Fibroblast of mammary gland (primary cell): ENCODE measurements at regions not wholly inside any gene's neighbourhood (a gene's known extent, or its start where the extent isn't known, plus 50 kb on each side); places are given as distances from the start of the nearest gene placed in this dataset.

Source experiments
- DNase-seq: peaks from one replicate; pipeline ENCODE4 v3.0.0-alpha.2; 2010; ENCODE audit warnings: low read depth
- H3K4me3 ChIP-seq: 2 replicates; pipeline ENCODE4 v1.5.1; 2011; ENCODE audit warnings: low read depth, mild to moderate bottlenecking, low read length, moderate library complexity; ENCODE audit not compliant: control insufficient read depth
- TF ChIP-seq, protein P1 (sequence below): conservative IDR thresholded peaks from 2 replicates; pipeline ENCODE4 v1.5.1; 2011; ENCODE audit warnings: low read depth, low read length, inconsistent platforms; ENCODE audit not compliant: control insufficient read depth, insufficient read depth

DNA sequence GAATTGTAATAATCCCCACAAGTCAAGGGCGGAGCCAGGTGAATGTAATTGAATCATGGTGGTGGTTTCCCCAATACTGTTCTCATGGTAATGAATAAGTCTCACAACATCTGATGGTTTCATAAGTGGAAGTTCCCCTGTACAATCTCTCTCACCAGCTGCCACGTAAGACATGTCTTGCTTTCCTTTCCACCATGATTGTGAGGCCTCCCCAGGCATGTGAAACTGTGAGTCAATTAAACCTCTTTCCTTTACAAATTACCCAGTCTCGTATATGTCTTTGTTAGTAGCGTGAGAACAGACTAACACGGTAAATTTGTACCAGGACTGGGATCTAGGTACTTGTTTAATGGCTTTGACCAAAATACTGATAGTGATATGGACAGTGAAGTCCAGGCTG, 744.3 kb upstream of the REG3G start:
- no peak overlapping the region for H3K4me3 ChIP-seq
- DNase-seq, result no peak
- TF ChIP-seq, protein P1, sequence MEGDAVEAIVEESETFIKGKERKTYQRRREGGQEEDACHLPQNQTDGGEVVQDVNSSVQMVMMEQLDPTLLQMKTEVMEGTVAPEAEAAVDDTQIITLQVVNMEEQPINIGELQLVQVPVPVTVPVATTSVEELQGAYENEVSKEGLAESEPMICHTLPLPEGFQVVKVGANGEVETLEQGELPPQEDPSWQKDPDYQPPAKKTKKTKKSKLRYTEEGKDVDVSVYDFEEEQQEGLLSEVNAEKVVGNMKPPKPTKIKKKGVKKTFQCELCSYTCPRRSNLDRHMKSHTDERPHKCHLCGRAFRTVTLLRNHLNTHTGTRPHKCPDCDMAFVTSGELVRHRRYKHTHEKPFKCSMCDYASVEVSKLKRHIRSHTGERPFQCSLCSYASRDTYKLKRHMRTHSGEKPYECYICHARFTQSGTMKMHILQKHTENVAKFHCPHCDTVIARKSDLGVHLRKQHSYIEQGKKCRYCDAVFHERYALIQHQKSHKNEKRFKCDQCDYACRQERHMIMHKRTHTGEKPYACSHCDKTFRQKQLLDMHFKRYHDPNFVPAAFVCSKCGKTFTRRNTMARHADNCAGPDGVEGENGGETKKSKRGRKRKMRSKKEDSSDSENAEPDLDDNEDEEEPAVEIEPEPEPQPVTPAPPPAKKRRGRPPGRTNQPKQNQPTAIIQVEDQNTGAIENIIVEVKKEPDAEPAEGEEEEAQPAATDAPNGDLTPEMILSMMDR, result no peak

DNA sequence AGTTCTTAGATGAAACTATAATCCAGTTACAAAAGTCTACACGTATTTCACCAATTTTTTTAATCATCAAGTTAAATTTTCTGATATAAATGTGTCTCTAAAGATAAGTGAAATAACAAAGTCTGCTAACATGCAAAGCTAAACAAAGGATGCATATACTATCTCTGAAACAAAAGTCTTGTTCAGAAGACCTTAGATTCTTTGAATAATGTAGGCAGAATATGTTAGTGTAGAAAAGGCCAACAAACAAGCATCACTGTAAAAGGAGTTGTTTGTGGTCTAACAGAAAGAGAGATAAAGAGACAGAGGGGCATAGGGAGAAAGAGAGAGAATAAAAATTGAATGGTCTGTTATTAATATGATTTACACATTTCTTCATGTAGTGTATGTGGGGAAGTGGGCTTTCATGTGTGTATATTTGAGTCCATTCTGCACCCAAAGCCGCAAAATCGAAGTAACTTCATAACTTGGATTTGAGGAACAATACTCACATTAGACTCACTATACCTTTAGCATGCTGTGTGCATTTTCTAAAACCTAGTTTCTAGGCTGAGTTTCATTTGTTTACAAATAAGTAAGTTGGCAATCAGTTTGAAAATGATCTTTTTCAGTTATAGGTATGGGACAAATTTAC, 734.8 kb upstream of the REG3G start:
- no peak for DNase-seq
- H3K4me3 ChIP-seq, result no peak overlapping the region
- TF ChIP-seq, protein P1, result no peak

DNA sequence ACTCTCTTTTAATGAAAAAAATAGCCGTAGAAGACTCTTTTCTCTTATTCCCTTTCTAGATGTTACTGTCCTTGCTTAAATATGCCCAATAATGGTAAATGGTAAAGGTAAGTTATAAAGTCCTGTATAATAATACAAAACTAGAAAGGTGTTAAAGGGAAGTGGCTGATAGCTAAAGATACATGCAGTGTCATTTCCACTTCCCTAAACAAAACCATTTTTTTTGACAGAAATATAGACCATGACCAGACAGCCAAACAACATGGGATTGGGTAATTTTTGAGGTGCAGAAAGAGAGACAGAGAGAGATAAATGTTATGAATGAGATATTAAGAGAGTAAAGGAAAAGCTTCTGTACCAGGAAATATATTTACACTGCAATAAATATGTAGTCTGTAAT, 731.7 kb upstream of the REG3G start:
- TF ChIP-seq, protein P1, result no peak
- no peak overlapping the region for H3K4me3 ChIP-seq
- DNase-seq, result no peak

DNA sequence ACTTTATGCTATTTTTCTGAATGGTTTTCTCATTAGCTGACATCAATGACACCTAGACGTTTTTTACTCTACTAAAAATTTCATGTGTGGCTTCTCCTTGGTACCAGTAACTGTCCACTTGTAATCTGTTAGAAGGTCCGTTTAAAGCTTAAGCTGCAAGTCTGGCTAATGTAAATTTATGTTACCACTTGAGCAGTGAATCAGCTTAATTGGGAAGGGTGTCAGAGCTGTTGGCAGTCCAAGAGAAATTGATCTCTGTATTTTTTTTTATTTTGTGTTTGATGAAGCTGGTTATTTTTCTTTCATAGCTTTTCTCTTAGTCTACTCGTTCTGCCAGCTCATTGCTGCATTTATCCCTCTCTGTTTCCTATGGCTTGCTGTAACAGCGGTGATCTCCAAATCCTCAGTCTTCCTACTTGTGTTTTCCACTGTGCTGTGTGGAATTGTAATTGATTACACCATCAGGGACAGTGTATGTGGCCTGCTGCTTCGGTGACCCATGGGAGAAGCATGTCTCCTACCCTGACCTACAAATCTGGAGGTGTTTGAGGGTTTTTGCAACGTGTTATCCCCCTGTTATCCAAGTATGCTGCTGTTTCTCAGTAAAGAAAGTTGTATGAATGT, 724.2 kb upstream of the REG3G start:
- TF ChIP-seq, protein P1, result no peak
- no peak overlapping the region for H3K4me3 ChIP-seq

DNA sequence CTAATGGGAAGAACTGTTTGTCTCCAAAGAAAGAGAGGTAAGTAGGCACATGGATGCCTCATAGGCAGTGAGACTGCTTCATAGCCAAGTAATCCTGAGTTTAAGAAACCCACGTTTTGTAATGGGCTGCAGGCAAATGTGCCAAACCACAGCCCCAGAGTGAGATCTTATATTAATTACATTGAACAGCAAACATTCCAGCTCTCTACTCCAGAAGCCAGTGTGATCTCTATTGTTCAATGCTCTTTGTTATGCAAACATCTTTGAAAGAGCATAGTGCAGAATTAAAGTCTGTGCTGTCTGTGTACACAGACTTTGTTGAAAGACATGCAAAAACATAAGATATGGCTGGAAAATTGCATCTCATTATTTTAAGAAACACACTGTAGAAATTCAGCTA, 720.8 kb upstream of the REG3G start:
- TF ChIP-seq, protein P1, result no peak
- no peak for DNase-seq

More for the DNA sequence above, 724.2 kb upstream of the REG3G start:
- DNase-seq, result no peak

DNA sequence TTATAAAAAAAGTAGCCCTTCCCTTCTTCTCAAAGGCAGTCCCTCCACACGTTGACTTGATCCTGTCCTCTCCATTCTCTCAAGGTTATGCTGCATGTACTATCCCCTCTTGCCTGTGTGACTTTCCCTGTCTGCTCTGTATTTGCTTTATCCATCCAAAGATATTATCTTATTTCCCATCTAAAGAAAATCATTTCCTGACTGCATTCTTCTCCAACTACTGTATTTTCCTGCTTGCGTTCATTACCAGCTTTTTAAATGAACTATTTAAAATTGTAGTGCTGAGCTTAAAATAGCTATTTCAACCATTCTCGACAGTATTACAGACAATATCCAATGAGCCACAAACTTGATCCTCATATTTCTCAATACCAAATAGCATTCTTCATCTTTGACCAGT, 716.0 kb upstream of the REG3G start:
- TF ChIP-seq, protein P1, result no peak
- DNase-seq, result no peak
- H3K4me3 ChIP-seq, result no peak overlapping the region

More for the DNA sequence above, 720.8 kb upstream of the REG3G start:
- no peak overlapping the region for H3K4me3 ChIP-seq

DNA sequence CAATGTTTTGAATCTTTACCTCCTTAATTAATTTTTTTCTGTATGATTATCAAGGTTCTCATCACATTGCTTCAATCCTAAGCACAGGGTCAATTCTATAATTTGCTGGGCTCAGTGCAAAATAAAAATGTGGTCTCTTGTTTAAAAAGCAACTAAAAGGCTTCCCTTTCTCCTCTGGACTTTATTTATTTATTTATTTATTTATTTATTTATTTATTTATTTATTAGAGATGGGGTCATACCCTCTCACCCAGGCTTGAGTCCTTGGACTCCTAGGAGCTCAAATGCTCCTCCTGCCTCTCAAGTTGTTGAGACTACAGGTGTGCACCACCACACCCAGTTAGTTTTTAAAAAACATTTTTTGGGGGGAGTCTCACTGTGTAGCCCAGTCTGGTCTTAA, 710.1 kb upstream of the REG3G start:
- no peak overlapping the region for H3K4me3 ChIP-seq
- TF ChIP-seq, protein P1, result no peak
- DNase-seq, result no peak
